DND-41 (cell line): ENCODE measurements at regions not wholly inside any gene's neighbourhood (a gene's known extent, or its start where the extent isn't known, plus 50 kb on each side); places are given as distances from the start of the nearest gene placed in this dataset.

Experiments used
- CTCF ChIP-seq: IDR thresholded peaks from 2 replicates; pipeline ENCODE4 v1.5.1; 2012; ENCODE audit warnings: borderline replicate concordance, low read length, moderate library complexity, mild to moderate bottlenecking; ENCODE audit not compliant: poor library complexity, severe bottlenecking; ENCODE audit errors: extremely low read depth
- EZH2 ChIP-seq: IDR thresholded peaks from 3 replicates; pipeline ENCODE4 v1.6.1; 2012; ENCODE audit warnings: borderline replicate concordance, low read depth, mild to moderate bottlenecking, moderate library complexity, low read length, inconsistent platforms; ENCODE audit not compliant: severe bottlenecking

GRCh38 chr22:25497181-25497641 lies 67.3 kb upstream of the GRK3 start:
- TF ChIP-seq CTCF, result no peak
- TF ChIP-seq EZH2, result no peak
